Fibroblast of lung (primary cell): ENCODE measurements at regions not wholly inside any gene's neighbourhood (a gene's known extent, or its start where the extent isn't known, plus 50 kb on each side); places are given as distances from the start of the nearest gene placed in this dataset.

ENCODE experiments used
- DNase-seq, 2 donors: peaks; one replicate each; pipeline versions ENCODE4 v3.0.0 to v3.0.0-alpha.2; 2010; ENCODE audit warnings: low read depth in 2 of 2
- H2AFZ ChIP-seq: 2 replicates; pipeline ENCODE4 v1.5.1; 2012; ENCODE audit warnings: low read length, control low read depth, inconsistent platforms
- H3K27ac ChIP-seq: 2 replicates; pipeline ENCODE4 v1.5.1; 2011; ENCODE audit warnings: low read length, control low read depth; ENCODE audit not compliant: insufficient read depth
- H3K27me3 ChIP-seq: 2 replicates; pipeline ENCODE4 v1.5.1; 2011; ENCODE audit warnings: mild to moderate bottlenecking, low read length; ENCODE audit not compliant: control insufficient read depth, insufficient read depth
- H3K36me3 ChIP-seq: 2 replicates; pipeline ENCODE4 v1.5.1; 2011; ENCODE audit warnings: low read length; ENCODE audit not compliant: control insufficient read depth, insufficient read depth
- H3K4me1 ChIP-seq: 2 replicates; pipeline ENCODE4 v1.5.1; 2011; ENCODE audit warnings: low read length; ENCODE audit not compliant: control insufficient read depth, insufficient read depth; ENCODE audit errors: extremely low read depth
- H3K4me2 ChIP-seq: 2 replicates; pipeline ENCODE4 v1.5.1; 2011; ENCODE audit warnings: low read length, control low read depth; ENCODE audit not compliant: insufficient read depth; ENCODE audit errors: extremely low read depth
- H3K4me3 ChIP-seq, 4 experiments: fragments of 200-600 bp in 1 of 4; sonication (generic) in 1 of 4; replicated peaks in 1 of 4; 2 replicates each; pipeline ENCODE4 v1.5.1; 2011 to 2016; ENCODE audit warnings: low read length in 4 of 4, low read depth in 3 of 4, mild to moderate bottlenecking in 3 of 4, control low read depth in 2 of 4, inconsistent platforms in 1 of 4, mixed read lengths in 1 of 4; ENCODE audit not compliant: insufficient read depth in 1 of 4; ENCODE audit errors: control extremely low read depth in 1 of 4
- H3K79me2 ChIP-seq: 2 replicates; pipeline ENCODE4 v1.5.1; 2012; ENCODE audit warnings: mild to moderate bottlenecking, low read length, inconsistent platforms; ENCODE audit not compliant: control insufficient read depth, insufficient read depth
- H3K9ac ChIP-seq: 2 replicates; pipeline ENCODE4 v1.5.1; 2011; ENCODE audit warnings: mild to moderate bottlenecking, low read length, control low read depth; ENCODE audit not compliant: insufficient read depth
- H3K9me3 ChIP-seq: 2 replicates; pipeline ENCODE4 v1.5.1; 2012; ENCODE audit warnings: low read depth, low read length; ENCODE audit not compliant: control insufficient read depth, insufficient read depth
- H4K20me1 ChIP-seq: 2 replicates; pipeline ENCODE4 v1.5.1; 2011; ENCODE audit warnings: low read length; ENCODE audit not compliant: control insufficient read depth, insufficient read depth; ENCODE audit errors: extremely low read depth
- EZH2 ChIP-seq: IDR thresholded peaks from 2 replicates; pipeline ENCODE4 v1.5.1; 2012; ENCODE audit warnings: low read length, control low read depth, mild to moderate bottlenecking; ENCODE audit errors: missing control alignments
- TF ChIP-seq, protein P1 (sequence below), 2 donors: IDR thresholded peaks in 1 of 2; conservative IDR thresholded peaks in 1 of 2; 1 replicate in 1 of 2; 2 replicates in 1 of 2; pipeline ENCODE4 v1.5.1; 2011 to 2012; ENCODE audit warnings: low read length in 2 of 2, control low read depth in 1 of 2, inconsistent platforms in 1 of 2, low read depth in 1 of 2, mild to moderate bottlenecking in 1 of 2

DNA sequence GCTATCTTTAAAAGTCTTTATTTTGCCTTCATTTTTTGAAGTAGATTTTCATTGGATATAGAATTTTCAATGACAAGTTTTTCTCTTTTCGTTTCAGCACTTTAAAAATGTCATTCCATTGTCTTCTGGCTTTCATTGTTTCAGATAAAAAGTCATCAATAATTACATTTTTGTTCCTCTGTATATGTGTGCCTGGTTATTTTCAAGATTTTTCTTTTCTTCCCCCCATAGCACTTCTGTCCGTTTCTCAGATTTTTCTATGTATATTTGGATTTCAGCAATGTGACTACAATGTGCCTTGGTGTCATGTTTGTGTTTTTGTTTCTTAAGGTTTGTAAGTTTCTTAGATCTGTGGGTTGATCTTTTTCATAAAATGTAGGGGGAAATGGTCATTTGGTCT, 66.3 kb upstream of the HSD17B12 start:
- no peak overlapping the region for H2AFZ ChIP-seq
- DNase-seq = no peak

GRCh38 chr11:43619863-43620505, 60.6 kb upstream of the HSD17B12 start:
- no peak for TF ChIP-seq EZH2
- TF ChIP-seq, protein P1, sequence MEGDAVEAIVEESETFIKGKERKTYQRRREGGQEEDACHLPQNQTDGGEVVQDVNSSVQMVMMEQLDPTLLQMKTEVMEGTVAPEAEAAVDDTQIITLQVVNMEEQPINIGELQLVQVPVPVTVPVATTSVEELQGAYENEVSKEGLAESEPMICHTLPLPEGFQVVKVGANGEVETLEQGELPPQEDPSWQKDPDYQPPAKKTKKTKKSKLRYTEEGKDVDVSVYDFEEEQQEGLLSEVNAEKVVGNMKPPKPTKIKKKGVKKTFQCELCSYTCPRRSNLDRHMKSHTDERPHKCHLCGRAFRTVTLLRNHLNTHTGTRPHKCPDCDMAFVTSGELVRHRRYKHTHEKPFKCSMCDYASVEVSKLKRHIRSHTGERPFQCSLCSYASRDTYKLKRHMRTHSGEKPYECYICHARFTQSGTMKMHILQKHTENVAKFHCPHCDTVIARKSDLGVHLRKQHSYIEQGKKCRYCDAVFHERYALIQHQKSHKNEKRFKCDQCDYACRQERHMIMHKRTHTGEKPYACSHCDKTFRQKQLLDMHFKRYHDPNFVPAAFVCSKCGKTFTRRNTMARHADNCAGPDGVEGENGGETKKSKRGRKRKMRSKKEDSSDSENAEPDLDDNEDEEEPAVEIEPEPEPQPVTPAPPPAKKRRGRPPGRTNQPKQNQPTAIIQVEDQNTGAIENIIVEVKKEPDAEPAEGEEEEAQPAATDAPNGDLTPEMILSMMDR (conservative IDR thresholded peaks at IDR 0.05 in 1 of 2, IDR thresholded peaks at IDR 0.05 in 1 of 2; ENCODE audit: low read depth in 1 of 2, low read length in 2 of 2) = no peak
- Histone ChIP-seq H3K79me2 (no peaks in the 10 kb centered on the region), H2AFZ (no peak overlapping the region), H3K36me3 (no peaks in the 10 kb centered on the region), H3K4me2 (no peak overlapping the region), H3K27me3 (no peaks in the 10 kb centered on the region), H3K9me3 (no peaks in the 10 kb centered on the region), H3K4me3 (no peak overlapping the region), H3K9ac (no peak overlapping the region), H4K20me1 (no peaks in the 10 kb centered on the region), H3K4me1 (no peaks in the 10 kb centered on the region), H3K27ac (no peak overlapping the region)
- no peak for DNase-seq

More for the DNA sequence above, 66.3 kb upstream of the HSD17B12 start:
- no peaks in the 10 kb centered on the region for H3K9me3 ChIP-seq
- H3K79me2 ChIP-seq = no peaks in the 10 kb centered on the region
- H3K4me1 ChIP-seq = no peaks in the 10 kb centered on the region
- TF ChIP-seq EZH2 = no peak
- TF ChIP-seq, protein P1 (conservative IDR thresholded peaks at IDR 0.05 in 1 of 2, IDR thresholded peaks at IDR 0.05 in 1 of 2; ENCODE audit: low read depth in 1 of 2, low read length in 2 of 2) = no peak
- H4K20me1 ChIP-seq = no peaks in the 10 kb centered on the region
- no peaks in the 10 kb centered on the region for H3K36me3 ChIP-seq
- no peak overlapping the region for H3K27ac ChIP-seq
- no peak overlapping the region for H3K4me2 ChIP-seq
- no peak overlapping the region for H3K9ac ChIP-seq
- H3K27me3 ChIP-seq = no peaks in the 10 kb centered on the region
- no peak overlapping the region for H3K4me3 ChIP-seq

DNA sequence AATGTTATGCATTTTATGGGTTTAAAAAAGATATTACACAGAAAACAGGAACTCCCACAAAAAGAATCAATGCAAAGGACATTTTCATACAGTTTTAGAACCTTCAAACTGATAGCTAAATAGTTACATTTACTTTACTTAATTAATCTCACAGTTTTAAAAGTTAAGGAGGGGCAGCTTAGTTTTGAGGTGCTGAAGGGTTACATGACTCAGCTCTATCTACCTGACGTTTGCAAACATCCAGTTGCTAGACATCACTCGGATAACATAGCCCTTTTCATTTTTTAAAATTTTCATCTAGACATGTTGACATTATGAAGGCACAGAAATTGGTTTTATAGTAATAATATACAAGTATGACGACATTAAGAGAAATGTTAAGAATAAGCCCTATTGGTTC, 53.7 kb upstream of the HSD17B12 start:
- no peaks in the 10 kb centered on the region for H3K9me3 ChIP-seq

More for the DNA sequence above, 53.7 kb upstream of the HSD17B12 start:
- Histone ChIP-seq H4K20me1 (no peaks in the 10 kb centered on the region), H3K27me3 (peaks cover 4% of the 10 kb centered on the region), H2AFZ (no peak overlapping the region), H3K4me3 (no peak overlapping the region), H3K27ac (no peak overlapping the region), H3K9ac (no peak overlapping the region), H3K4me1 (no peaks in the 10 kb centered on the region), H3K36me3 (no peaks in the 10 kb centered on the region), H3K4me2 (no peak overlapping the region), H3K79me2 (no peaks in the 10 kb centered on the region)
- DNase-seq = no peak
- TF ChIP-seq, protein P1 (conservative IDR thresholded peaks at IDR 0.05 in 1 of 2, IDR thresholded peaks at IDR 0.05 in 1 of 2; ENCODE audit: low read depth in 1 of 2, low read length in 2 of 2) = no peak
- TF ChIP-seq EZH2 = no peak
